Ovary (tissue), 3 donors: ENCODE measurements at regions not wholly inside any gene's neighbourhood (a gene's known extent, or its start where the extent isn't known, plus 50 kb on each side); places are given as distances from the start of the nearest gene placed in this dataset.

Experiments
- CTCF ChIP-seq, 3 donors: fragments of 450-650 bp in 2 of 3; fragments of 200-600 bp in 1 of 3; IDR thresholded peaks; one replicate each; pipeline versions ENCODE4 v1.5.1 to v1.8.0; 2016 to 2022; ENCODE audit warnings: antibody characterized with exemption in 3 of 3, mild to moderate bottlenecking in 1 of 3
- EP300 ChIP-seq: sonication (generic); formaldehyde crosslinking; IDR thresholded peaks from one replicate; pipeline ENCODE4 v1.6.1; 2017; ENCODE audit warnings: antibody characterized with exemption
- POLR2A ChIP-seq: fragments of 450-650 bp; IDR thresholded peaks from one replicate; pipeline ENCODE4 v1.6.1; 2017; ENCODE audit warnings: antibody characterized with exemption, mild to moderate bottlenecking, moderate library complexity
- donor health status: DM: no; HTN: no; CAD: no.

DNA sequence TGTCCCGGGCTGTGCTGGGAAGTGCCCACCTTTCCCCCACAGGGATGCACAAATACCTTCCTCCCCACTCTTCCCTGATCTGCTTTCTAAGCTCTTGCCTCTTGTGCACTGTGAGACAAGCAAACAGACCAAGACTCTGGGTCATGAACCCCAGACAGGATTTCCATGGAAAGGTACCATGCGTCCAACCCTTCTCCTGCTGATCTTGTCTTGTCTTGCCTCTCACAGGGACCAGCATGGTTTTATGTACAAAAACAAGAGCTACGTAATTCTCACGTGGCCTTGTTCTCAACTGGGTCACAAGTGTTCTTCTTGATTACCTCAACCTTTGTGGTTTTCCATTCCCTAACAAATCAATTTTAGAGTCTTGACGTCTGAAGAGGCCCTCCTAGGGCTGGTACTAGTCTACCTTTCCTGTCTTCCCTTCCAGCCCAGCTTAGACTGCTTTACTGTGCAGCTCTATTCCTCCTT, 176.5 kb upstream of the MAP3K1 start:
- TF ChIP-seq CTCF (IDR thresholded peaks at IDR 0.05): no peak
- no peak for TF ChIP-seq POLR2A
- TF ChIP-seq EP300: no peak
